B cell (primary cell): ENCODE measurements at regions not wholly inside any gene's neighbourhood (a gene's known extent, or its start where the extent isn't known, plus 50 kb on each side); places are given as distances from the start of the nearest gene placed in this dataset.

Experiments used
- ATAC-seq: fragments of 200-7000 bp; cut with Tn5 transposase; one replicate; pipeline ENCODE4 v1.10.0; 2021; ENCODE audit warnings: low read depth, mild to moderate bottlenecking, moderate number of reproducible peaks, moderate library complexity
- CTCF ChIA-PET: fragments of 350-600 bp; sonication (Branson Sonifier 250); formaldehyde crosslinking; loops from one replicate; lab custom pipeline; 2021; ENCODE audit warnings: antibody characterized with exemption, inconsistent platforms; lab: Charles Lee
- POLR2A ChIA-PET: fragments of 350-600 bp; sonication (Branson Sonifier 250); formaldehyde crosslinking; loops from one replicate; lab custom pipeline; 2021; ENCODE audit warnings: antibody characterized with exemption; lab: Charles Lee
- DNase-seq: peaks from one replicate; pipeline ENCODE4 v3.0.0; 2013
- H2AFZ ChIP-seq: 2 replicates; pipeline ENCODE4 v1.6.1; 2012; ENCODE audit warnings: mild to moderate bottlenecking, low read depth, low read length; ENCODE audit not compliant: insufficient read depth, poor library complexity, severe bottlenecking
- H3K27ac ChIP-seq, 2 donors: 1 replicate in 1 of 2; 2 replicates in 1 of 2; pipeline ENCODE4 v1.5.1; 2012 to 2013; ENCODE audit warnings: low read length in 2 of 2, mild to moderate bottlenecking in 2 of 2, moderate library complexity in 1 of 2
- H3K27me3 ChIP-seq, 4 experiments: fragments of 200-600 bp in 1 of 4; sonication (generic) in 1 of 4; replicated peaks in 1 of 4; 1 replicate in 2 of 4; 2 replicates in 2 of 4; pipeline versions ENCODE4 v1.6.1 to v1.7.0; 2013 to 2016; ENCODE audit warnings: low read length in 3 of 4, mild to moderate bottlenecking in 2 of 4, mixed read lengths in 1 of 4, moderate library complexity in 1 of 4; ENCODE audit not compliant: insufficient read depth in 4 of 4, control insufficient read depth in 3 of 4; ENCODE audit errors: control extremely low read depth in 1 of 4
- H3K36me3 ChIP-seq, 2 experiments: replicated peaks in 1 of 2; 1 replicate in 1 of 2; 2 replicates in 1 of 2; pipeline versions ENCODE4 v1.6.1 to v1.7.1; 2013; ENCODE audit warnings: low read length in 1 of 2; ENCODE audit not compliant: insufficient read depth in 2 of 2, control insufficient read depth in 1 of 2; ENCODE audit errors: control extremely low read depth in 1 of 2, extremely low read depth in 1 of 2
- H3K4me1 ChIP-seq, 2 donors: fragments of 200-600 bp in 1 of 2; sonication (generic) in 1 of 2; 1 replicate in 1 of 2; 2 replicates in 1 of 2; pipeline versions ENCODE4 v1.5.1 to v1.6.1; 2013 to 2017; ENCODE audit warnings: low read length in 2 of 2; ENCODE audit not compliant: control insufficient read depth in 2 of 2, insufficient read depth in 2 of 2
- H3K4me2 ChIP-seq: replicated peaks from 2 replicates; pipeline ENCODE3; 2012; ENCODE audit warnings: mild to moderate bottlenecking, low read depth, low read length; ENCODE audit not compliant: poor library complexity, severe bottlenecking
- H3K4me3 ChIP-seq, 5 experiments: fragments of 200-600 bp in 1 of 5; sonication (generic) in 1 of 5; 1 replicate in 3 of 5; 2 replicates in 2 of 5; pipeline versions ENCODE4 v1.5.1 to v1.7.0; 2011 to 2016; ENCODE audit warnings: low read length in 4 of 5, mild to moderate bottlenecking in 4 of 5, low read depth in 2 of 5, control low read depth in 1 of 5, moderate library complexity in 1 of 5; ENCODE audit not compliant: insufficient read depth in 1 of 5; ENCODE audit errors: control extremely low read depth in 1 of 5, extremely low read depth in 1 of 5
- H3K79me2 ChIP-seq: fragments of 200-600 bp; sonication (generic); one replicate; pipeline ENCODE4 v1.6.0; 2016; ENCODE audit warnings: low read length; ENCODE audit not compliant: control insufficient read depth, insufficient read depth
- H3K9ac ChIP-seq: fragments of 200-600 bp; sonication (generic); 2 replicates; pipeline ENCODE4 v1.6.1; 2017; ENCODE audit warnings: mild to moderate bottlenecking, low read length, moderate library complexity
- H3K9me3 ChIP-seq, 3 donors: one replicate each; pipeline versions ENCODE4 v1.6.1 to v1.7.1; 2013; ENCODE audit warnings: low read length in 2 of 3; ENCODE audit not compliant: control insufficient read depth in 2 of 3, insufficient read depth in 1 of 3; ENCODE audit errors: control extremely low read depth in 1 of 3
- H4K20me1 ChIP-seq: 2 replicates; pipeline ENCODE4 v1.6.0; 2012; ENCODE audit warnings: mild to moderate bottlenecking, low read length; ENCODE audit not compliant: insufficient read depth, control insufficient read depth, poor library complexity, severe bottlenecking
- H3K27ac Mint-ChIP-seq: one replicate; pipeline ENCODE4 v1.8.0; 2021; ENCODE audit warnings: mixed read lengths
- H3K27me3 Mint-ChIP-seq: one replicate; pipeline ENCODE4 v1.8.0; 2021; ENCODE audit warnings: mixed read lengths
- H3K4me1 Mint-ChIP-seq: one replicate; pipeline ENCODE4 v1.8.0; 2021; ENCODE audit warnings: mixed read lengths
- H3K4me3 Mint-ChIP-seq: one replicate; pipeline ENCODE4 v1.8.0; 2021; ENCODE audit warnings: mixed read lengths
- H3K9me3 Mint-ChIP-seq: one replicate; pipeline ENCODE4 v1.8.0; 2022; ENCODE audit warnings: mixed read lengths; ENCODE audit not compliant: insufficient read depth
- EZH2 ChIP-seq: IDR thresholded peaks from 2 replicates; pipeline ENCODE4 v1.6.1; 2012; ENCODE audit warnings: borderline replicate concordance, low read depth, mild to moderate bottlenecking, moderate library complexity, low read length; ENCODE audit not compliant: insufficient read depth, poor library complexity, severe bottlenecking
- WGBS: methylation state at CpG from one replicate; pipeline ENCODE4 v1.1.5; 2013; ENCODE audit warnings: missing lambda C conversion rate; ENCODE audit not compliant: insufficient coverage; 5-methylcytosine and 5-hydroxymethylcytosine counted together
- intact Hi-C: fragments of 100-400 bp; cut with micrococcal nuclease; formaldehyde crosslinking; loops from one replicate; pipeline ENCODE4 v1.10.0; 2022
- TF ChIP-seq, protein P1 (sequence below): fragments of 200-600 bp; IDR thresholded peaks from one replicate; pipeline ENCODE4 v1.8.0; 2022; ENCODE audit warnings: antibody characterized with exemption, mild to moderate bottlenecking

DNA sequence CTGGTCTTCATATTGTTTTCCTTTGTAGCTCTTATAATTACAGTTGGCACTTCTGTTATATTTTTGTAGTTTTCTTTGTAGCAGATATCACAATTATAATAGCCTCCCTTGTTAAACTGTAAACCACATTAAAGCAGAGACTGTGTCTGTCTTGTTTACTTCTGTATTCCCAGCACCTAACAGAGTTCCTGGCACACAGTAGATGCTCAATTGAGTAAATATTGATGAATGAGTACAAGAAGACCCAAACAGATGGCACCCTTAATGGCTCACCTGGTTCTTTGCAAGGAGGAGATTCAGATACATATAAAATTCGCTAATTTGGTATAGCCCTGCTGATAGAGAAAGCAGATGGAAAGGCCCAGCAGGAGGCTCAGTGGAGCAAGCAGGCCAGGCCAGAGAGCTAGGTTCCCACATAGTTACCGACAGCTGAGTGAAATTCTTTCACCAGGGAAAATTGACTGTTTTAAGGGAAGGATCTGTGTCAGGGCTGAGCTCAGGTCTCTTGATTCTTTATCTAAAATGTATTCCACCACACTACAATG is 120.1 kb downstream of the NUP35 start:
- no peak for DNase-seq
- ATAC-seq = no peak
- Mint-ChIP-seq H3K4me3 (no peak overlapping the region), H3K4me1 (no peaks in the 10 kb centered on the region), H3K9me3 (no peaks in the 10 kb centered on the region), H3K27ac (no peak overlapping the region), H3K27me3 (no peaks in the 10 kb centered on the region)
- ChIA-PET CTCF (interaction anchor here (1.3 kb wide), 1 partner anchor 12 kb away, joined by 4 read pairs; no protein-coding TSS in a partner anchor), POLR2A (no interaction called here)
- Histone ChIP-seq H2AFZ (no peak overlapping the region), H3K9ac (no peak overlapping the region), H3K4me2 (no peak overlapping the region), H3K27me3 (no peaks in the 10 kb centered on the region), H3K4me3 (no peak overlapping the region), H3K4me1 (no peaks in the 10 kb centered on the region), H4K20me1 (no peaks in the 10 kb centered on the region), H3K27ac (no peak overlapping the region), H3K79me2 (no peaks in the 10 kb centered on the region), H3K36me3 (no peaks in the 10 kb centered on the region), H3K9me3 (no peaks in the 10 kb centered on the region)
- 100% methylated on average over 1 of the region's 2 CpGs for WGBS
- no peak for TF ChIP-seq EZH2
- TF ChIP-seq, protein P1, sequence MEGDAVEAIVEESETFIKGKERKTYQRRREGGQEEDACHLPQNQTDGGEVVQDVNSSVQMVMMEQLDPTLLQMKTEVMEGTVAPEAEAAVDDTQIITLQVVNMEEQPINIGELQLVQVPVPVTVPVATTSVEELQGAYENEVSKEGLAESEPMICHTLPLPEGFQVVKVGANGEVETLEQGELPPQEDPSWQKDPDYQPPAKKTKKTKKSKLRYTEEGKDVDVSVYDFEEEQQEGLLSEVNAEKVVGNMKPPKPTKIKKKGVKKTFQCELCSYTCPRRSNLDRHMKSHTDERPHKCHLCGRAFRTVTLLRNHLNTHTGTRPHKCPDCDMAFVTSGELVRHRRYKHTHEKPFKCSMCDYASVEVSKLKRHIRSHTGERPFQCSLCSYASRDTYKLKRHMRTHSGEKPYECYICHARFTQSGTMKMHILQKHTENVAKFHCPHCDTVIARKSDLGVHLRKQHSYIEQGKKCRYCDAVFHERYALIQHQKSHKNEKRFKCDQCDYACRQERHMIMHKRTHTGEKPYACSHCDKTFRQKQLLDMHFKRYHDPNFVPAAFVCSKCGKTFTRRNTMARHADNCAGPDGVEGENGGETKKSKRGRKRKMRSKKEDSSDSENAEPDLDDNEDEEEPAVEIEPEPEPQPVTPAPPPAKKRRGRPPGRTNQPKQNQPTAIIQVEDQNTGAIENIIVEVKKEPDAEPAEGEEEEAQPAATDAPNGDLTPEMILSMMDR = no peak
- intact Hi-C loops = no loop called here

DNA sequence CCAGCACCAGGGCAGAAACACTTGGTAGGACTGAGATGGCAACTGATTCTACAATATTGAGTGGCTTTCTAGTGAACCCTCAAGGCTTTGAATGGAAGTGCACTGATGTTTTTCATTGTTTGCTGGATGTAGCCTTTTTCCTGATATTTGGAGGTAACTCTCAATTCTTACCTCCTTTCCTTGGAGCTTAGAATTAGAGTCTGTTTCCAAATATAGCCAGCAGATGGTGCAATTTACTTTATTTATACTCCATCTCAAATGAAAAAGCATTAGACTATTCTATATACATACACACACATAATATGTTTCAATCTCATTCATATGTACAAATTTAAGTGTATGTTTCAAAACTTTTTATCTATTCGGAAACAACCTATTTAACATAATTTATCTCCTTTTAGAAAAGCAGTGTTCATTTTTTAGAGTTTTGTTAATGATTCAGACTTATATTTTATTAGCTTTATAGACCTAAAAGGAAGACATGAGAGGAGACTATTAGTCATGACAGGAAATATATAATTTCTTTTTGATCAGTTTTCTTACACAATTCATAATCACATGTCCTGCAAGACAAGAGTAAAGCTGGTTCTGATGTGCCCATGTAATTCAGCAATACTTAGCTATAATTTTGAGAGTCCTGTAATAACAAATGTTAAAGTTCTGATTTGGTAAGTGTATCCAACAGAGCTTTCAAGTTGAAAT is 124.8 kb downstream of the NUP35 start:
- TF ChIP-seq, protein P1 = peak; percentile 60
- TF ChIP-seq EZH2 = no peak
- Mint-ChIP-seq H3K27ac (no peak overlapping the region), H3K4me3 (no peak overlapping the region), H3K27me3 (no peaks in the 10 kb centered on the region), H3K4me1 (no peaks in the 10 kb centered on the region), H3K9me3 (no peaks in the 10 kb centered on the region)
- Histone ChIP-seq H3K79me2 (no peaks in the 10 kb centered on the region), H3K36me3 (no peaks in the 10 kb centered on the region), H3K4me1 (no peaks in the 10 kb centered on the region), H3K27ac (no peak overlapping the region), H4K20me1 (no peaks in the 10 kb centered on the region), H3K4me2 (no peak overlapping the region), H3K9ac (no peak overlapping the region), H2AFZ (no peak overlapping the region), H3K4me3 (no peak overlapping the region), H3K27me3 (no peaks in the 10 kb centered on the region), H3K9me3 (no peaks in the 10 kb centered on the region)
- intact Hi-C loops = no loop called here
- ChIA-PET CTCF (interaction anchor here (0.6 to 2.3 kb wide), 6 partner anchors 9 to 753 kb away, joined by 3 to 7 read pairs (median 4); no protein-coding TSS in a partner anchor), POLR2A (no interaction called here)
- ATAC-seq (no peak), DNase-seq (peak; percentile 27)
- no CpG with 5 or more reads among the region's 1 CpG for WGBS
